NB4 (cell line): ENCODE measurements at regions not wholly inside any gene's neighbourhood (a gene's known extent, or its start where the extent isn't known, plus 50 kb on each side); places are given as distances from the start of the nearest gene placed in this dataset.

Experiments
- CTCF ChIP-seq: IDR thresholded peaks from one replicate; pipeline ENCODE4 v1.5.1; 2012; ENCODE audit warnings: low read depth, low read length
- MYC ChIP-seq: IDR thresholded peaks from 2 replicates; pipeline ENCODE4 v1.6.1; 2011; ENCODE audit warnings: low read depth, low read length
- POLR2A ChIP-seq: IDR thresholded peaks from 2 replicates; pipeline ENCODE4 v1.6.1; 2011; ENCODE audit warnings: mild to moderate bottlenecking; ENCODE audit not compliant: insufficient read length; ENCODE audit errors: extremely low read depth

GRCh38 chr2:9144046-9144445 is 62.6 kb upstream of the ASAP2 start:
- no peak for TF ChIP-seq CTCF
- no peak for TF ChIP-seq POLR2A
- no peak for TF ChIP-seq MYC
